ENCODE measurements at regions not wholly inside any gene's neighbourhood (a gene's known extent, or its start where the extent isn't known, plus 50 kb on each side); places are given as distances from the start of the nearest gene placed in this dataset.
A peak's percentile ranks its signal among the peaks of the same experiment; 100 is the strongest.

DNA sequence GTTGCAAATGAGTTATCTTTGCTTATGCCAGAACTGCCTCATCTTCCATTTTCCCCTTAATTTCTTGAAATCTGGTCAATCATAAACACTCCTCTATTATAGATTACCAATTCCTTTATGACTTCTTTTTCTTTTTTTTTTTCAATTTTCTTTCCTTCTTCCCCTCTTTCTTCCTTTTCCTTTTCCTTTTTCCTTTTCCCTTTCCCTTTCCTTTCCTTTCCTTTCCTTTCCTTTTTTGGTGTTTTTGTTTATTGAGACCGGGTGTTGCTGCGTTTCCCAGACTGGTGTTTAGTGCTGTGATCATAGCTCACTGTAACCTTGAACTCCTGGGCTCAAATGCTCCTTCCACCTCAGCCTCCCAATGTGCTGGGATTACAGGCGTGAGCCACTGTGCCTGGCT is 151.4 kb upstream of the FOXP2 start:
- H3K27ac Mint-ChIP-seq (ENCODE audit: unreplicated experiment) = peak overlapping the region; percentile 34
- peaks cover 5% of the 10 kb centered on the region for H3K9me3 Mint-ChIP-seq (ENCODE audit: low read depth)
- no peak for DNase-seq (ENCODE audit: low spot score)
- peaks cover 2% of the 10 kb centered on the region for H3K36me3 Mint-ChIP-seq (ENCODE audit: low read depth)
- H3K4me1 Mint-ChIP-seq (ENCODE audit: low read depth) = peaks cover 19% of the 10 kb centered on the region
- TF ChIP-seq, protein P1, sequence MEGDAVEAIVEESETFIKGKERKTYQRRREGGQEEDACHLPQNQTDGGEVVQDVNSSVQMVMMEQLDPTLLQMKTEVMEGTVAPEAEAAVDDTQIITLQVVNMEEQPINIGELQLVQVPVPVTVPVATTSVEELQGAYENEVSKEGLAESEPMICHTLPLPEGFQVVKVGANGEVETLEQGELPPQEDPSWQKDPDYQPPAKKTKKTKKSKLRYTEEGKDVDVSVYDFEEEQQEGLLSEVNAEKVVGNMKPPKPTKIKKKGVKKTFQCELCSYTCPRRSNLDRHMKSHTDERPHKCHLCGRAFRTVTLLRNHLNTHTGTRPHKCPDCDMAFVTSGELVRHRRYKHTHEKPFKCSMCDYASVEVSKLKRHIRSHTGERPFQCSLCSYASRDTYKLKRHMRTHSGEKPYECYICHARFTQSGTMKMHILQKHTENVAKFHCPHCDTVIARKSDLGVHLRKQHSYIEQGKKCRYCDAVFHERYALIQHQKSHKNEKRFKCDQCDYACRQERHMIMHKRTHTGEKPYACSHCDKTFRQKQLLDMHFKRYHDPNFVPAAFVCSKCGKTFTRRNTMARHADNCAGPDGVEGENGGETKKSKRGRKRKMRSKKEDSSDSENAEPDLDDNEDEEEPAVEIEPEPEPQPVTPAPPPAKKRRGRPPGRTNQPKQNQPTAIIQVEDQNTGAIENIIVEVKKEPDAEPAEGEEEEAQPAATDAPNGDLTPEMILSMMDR (IDR thresholded peaks at IDR 0.05) = no peak
- H3K27me3 Mint-ChIP-seq (ENCODE audit: low read depth) = no peaks in the 10 kb centered on the region
- H3K4me3 Mint-ChIP-seq (ENCODE audit: unreplicated experiment) = no peak overlapping the region

DNA sequence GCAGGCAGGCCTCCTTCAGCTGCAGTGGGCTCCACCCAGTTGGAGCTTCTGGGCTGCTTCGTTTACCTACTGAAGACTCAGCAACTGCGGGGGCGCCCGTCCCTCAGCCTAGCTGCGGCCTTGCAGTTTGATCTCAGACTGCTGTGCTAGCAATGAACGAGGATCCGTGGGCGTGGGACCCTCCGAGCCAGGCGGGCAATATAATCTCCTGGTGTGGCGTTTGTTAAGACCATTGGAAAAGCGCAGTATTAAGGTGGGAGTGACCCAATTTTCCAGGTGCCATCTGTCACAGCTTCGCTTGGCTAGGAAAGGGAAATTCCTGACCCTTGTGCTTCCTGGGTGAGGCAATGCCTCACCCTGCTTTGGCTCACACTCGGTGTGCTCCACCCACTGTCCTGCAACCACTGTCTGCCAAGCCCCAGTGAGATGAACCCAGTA is 159.2 kb upstream of the FOXP2 start:
- peaks cover 3% of the 10 kb centered on the region for H3K36me3 Mint-ChIP-seq (ENCODE audit: low read depth)

DNA sequence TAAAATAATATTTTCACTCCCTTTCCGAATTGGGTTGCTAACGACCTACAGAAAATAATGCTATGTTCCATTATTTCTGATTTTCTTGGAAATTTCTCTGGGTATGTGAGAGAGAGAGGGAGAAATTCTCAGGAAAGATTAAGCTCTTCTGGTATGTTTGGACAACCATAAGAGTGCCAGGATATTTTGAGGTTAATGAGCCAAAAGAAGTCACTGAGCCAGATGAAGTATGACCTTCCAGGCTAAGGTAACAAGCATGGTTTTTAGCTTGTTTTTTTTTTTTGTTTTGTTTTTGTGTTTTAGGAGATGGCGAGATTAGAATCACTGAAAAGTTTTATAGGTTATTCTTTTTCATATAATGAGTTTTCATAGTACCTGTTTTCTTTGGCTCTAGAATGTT is 171.0 kb upstream of the FOXP2 start:
- H3K4me3 Mint-ChIP-seq (ENCODE audit: unreplicated experiment) = no peak overlapping the region
- TF ChIP-seq, protein P1 (IDR thresholded peaks at IDR 0.05) = no peak
- H3K27ac Mint-ChIP-seq (ENCODE audit: unreplicated experiment) = peak overlapping the region; percentile 10
- H3K9me3 Mint-ChIP-seq (ENCODE audit: low read depth) = peaks cover 3% of the 10 kb centered on the region
- DNase-seq (ENCODE audit: low spot score) = no peak
- H3K4me1 Mint-ChIP-seq (ENCODE audit: low read depth) = peaks cover 25% of the 10 kb centered on the region
- H3K36me3 Mint-ChIP-seq (ENCODE audit: low read depth) = peaks cover 3% of the 10 kb centered on the region
- H3K27me3 Mint-ChIP-seq (ENCODE audit: low read depth) = no peaks in the 10 kb centered on the region

More for the DNA sequence above, 159.2 kb upstream of the FOXP2 start:
- no peaks in the 10 kb centered on the region for H3K27me3 Mint-ChIP-seq (ENCODE audit: low read depth)
- H3K4me3 Mint-ChIP-seq (ENCODE audit: unreplicated experiment) = no peak overlapping the region
- peak; percentile 65 for DNase-seq (ENCODE audit: low spot score)
- TF ChIP-seq, protein P1 (IDR thresholded peaks at IDR 0.05) = no peak
- H3K27ac Mint-ChIP-seq (ENCODE audit: unreplicated experiment) = no peak overlapping the region
- H3K9me3 Mint-ChIP-seq (ENCODE audit: low read depth) = peaks cover 8% of the 10 kb centered on the region
- H3K4me1 Mint-ChIP-seq (ENCODE audit: low read depth) = no peaks in the 10 kb centered on the region

DNA sequence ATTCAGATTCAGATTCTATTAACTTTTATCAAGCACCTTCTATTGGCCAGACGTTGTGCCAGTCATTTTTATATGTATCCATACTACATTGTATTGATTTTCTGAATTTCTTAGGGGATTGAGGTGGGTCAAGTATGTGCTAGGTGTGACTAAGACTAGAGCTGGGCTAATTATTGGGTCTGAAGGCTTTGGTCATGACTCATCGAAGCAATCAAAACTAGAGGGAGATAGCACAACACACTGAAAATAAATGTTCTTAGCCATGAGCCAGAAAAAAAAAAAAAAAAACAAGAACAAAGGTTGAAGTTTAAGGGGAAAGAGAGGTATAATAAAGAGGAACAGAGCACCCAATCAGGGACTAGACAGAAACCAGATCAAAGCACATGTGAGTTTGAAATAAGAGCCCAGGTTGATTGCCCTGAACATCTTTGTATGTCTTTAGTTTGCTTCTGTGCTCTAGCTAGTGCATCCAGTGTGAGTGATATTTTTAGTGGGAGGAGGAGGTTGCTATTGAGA is 171.6 kb upstream of the FOXP2 start:
- Mint-ChIP-seq H3K36me3 (ENCODE audit: low read depth) (peaks cover 3% of the 10 kb centered on the region), H3K4me1 (ENCODE audit: low read depth) (peaks cover 25% of the 10 kb centered on the region), H3K27me3 (ENCODE audit: low read depth) (no peaks in the 10 kb centered on the region), H3K27ac (ENCODE audit: unreplicated experiment) (peak overlapping the region; percentile 6), H3K9me3 (ENCODE audit: low read depth) (peaks cover 2% of the 10 kb centered on the region), H3K4me3 (ENCODE audit: unreplicated experiment) (no peak overlapping the region)
- TF ChIP-seq, protein P1 (IDR thresholded peaks at IDR 0.05) = no peak
- no peak for DNase-seq (ENCODE audit: low spot score)

DNA sequence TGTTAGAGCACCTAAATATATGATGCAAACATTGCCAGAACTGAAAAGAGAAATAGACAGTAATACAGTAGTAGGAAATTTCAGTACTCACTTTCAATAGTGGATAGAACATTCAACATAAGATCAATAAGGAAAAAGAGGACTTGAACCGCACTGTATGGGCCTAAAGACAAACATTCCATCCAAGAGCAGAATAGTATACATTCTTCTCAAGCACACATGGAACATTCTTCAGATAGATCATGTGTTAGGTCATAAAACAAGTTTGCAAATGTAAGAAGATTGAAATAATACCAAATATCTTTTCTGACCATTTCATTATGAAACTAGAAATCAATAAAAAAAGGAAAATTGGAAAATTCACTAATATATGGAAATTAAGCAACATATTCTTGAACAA is 185.4 kb upstream of the FOXP2 start:
- TF ChIP-seq, protein P1 (IDR thresholded peaks at IDR 0.05) = no peak
- DNase-seq (ENCODE audit: low spot score) = no peak

More for the DNA sequence above, 185.4 kb upstream of the FOXP2 start:
- Mint-ChIP-seq H3K36me3 (ENCODE audit: low read depth) (peaks cover 13% of the 10 kb centered on the region), H3K4me3 (ENCODE audit: unreplicated experiment) (no peak overlapping the region), H3K9me3 (ENCODE audit: low read depth) (peaks cover 26% of the 10 kb centered on the region), H3K27me3 (ENCODE audit: low read depth) (no peaks in the 10 kb centered on the region), H3K27ac (ENCODE audit: unreplicated experiment) (peak overlapping the region; percentile 88), H3K4me1 (ENCODE audit: low read depth) (peaks cover 46% of the 10 kb centered on the region)

Measured in chondrocyte (in vitro differentiated cells).